SU-DHL-6 (cell line): ENCODE measurements at regions not wholly inside any gene's neighbourhood (a gene's known extent, or its start where the extent isn't known, plus 50 kb on each side); places are given as distances from the start of the nearest gene placed in this dataset.
"Not testable (repeated sequence)": the region's sequence is repeated elsewhere in the genome, so short reads cannot be mapped to it uniquely, and the experiment has no call there.

Source experiments
- H2AFZ ChIP-seq: fragments of 200-600 bp; sonication (generic); 2 replicates; pipeline ENCODE4 v1.6.1; 2014; ENCODE audit warnings: low read depth, mild to moderate bottlenecking, moderate library complexity, mixed read lengths, antibody characterized with exemption, low read length; ENCODE audit not compliant: severe bottlenecking
- H3F3A ChIP-seq: fragments of 200-600 bp; shearing (Covaris generic); 2 replicates; pipeline ENCODE4 v1.6.0; 2016; ENCODE audit warnings: antibody characterized with exemption, mild to moderate bottlenecking; ENCODE audit not compliant: insufficient read depth
- H3K27ac ChIP-seq: fragments of 200-600 bp; sonication (generic); 2 replicates; pipeline ENCODE4 v1.5.1; 2016; ENCODE audit warnings: low read depth, mild to moderate bottlenecking, low read length, moderate library complexity, mixed read lengths
- H3K27me3 ChIP-seq: fragments of 200-600 bp; sonication (generic), shearing (Covaris generic); 2 replicates; pipeline ENCODE4 v1.6.0; 2014; ENCODE audit warnings: mild to moderate bottlenecking, low read length
- H3K36me3 ChIP-seq: fragments of 200-600 bp; sonication (generic); 2 replicates; pipeline ENCODE4 v1.6.1; 2014; ENCODE audit warnings: mild to moderate bottlenecking, low read length, mixed read lengths
- H3K4me2 ChIP-seq: fragments of 300-600, 200-600 bp; shearing (Covaris generic), sonication (generic); 2 replicates; pipeline ENCODE4 v1.6.0; 2014; ENCODE audit warnings: low read length, low read depth, mild to moderate bottlenecking; ENCODE audit not compliant: poor library complexity, severe bottlenecking
- H3K4me3 ChIP-seq: fragments of 200-600 bp; sonication (generic); 2 replicates; pipeline ENCODE4 v1.5.1; 2014; ENCODE audit warnings: antibody characterized with exemption, low read length, mild to moderate bottlenecking, mixed read lengths; ENCODE audit not compliant: insufficient read depth, poor library complexity, severe bottlenecking
- H3K79me2 ChIP-seq: fragments of 200-600 bp; sonication (generic); 2 replicates; pipeline ENCODE4 v1.6.1; 2014; ENCODE audit warnings: mild to moderate bottlenecking, low read length, moderate library complexity; ENCODE audit not compliant: insufficient read depth
- H3K9ac ChIP-seq: fragments of 200-600 bp; sonication (generic); 2 replicates; pipeline ENCODE4 v1.7.0; 2014; ENCODE audit warnings: mild to moderate bottlenecking, low read length
- H3K9me2 ChIP-seq: fragments of 200-600 bp; sonication (generic); replicated peaks from 2 replicates; pipeline ENCODE4 v1.6.1; 2014; ENCODE audit warnings: low read length; ENCODE audit not compliant: insufficient read depth
- H3K9me3 ChIP-seq: fragments of 200-600 bp; sonication (generic); 2 replicates; pipeline ENCODE4 v1.6.1; 2014; ENCODE audit warnings: low read length, mixed read lengths; ENCODE audit not compliant: insufficient read depth
- H4K20me1 ChIP-seq: fragments of 200-600 bp; sonication (generic); 2 replicates; pipeline ENCODE4 v1.6.1; 2014; ENCODE audit warnings: low read depth, mild to moderate bottlenecking, antibody characterized with exemption, low read length, moderate library complexity, mixed read lengths
- CTCF ChIP-seq: fragments of 200-600 bp; sonication (generic); IDR thresholded peaks from one replicate; pipeline ENCODE4 v1.5.1; 2017; ENCODE audit warnings: antibody characterized with exemption, mild to moderate bottlenecking, low read length, moderate library complexity; ENCODE audit not compliant: insufficient read depth, poor library complexity, severe bottlenecking
- EZH2phosphoT487 ChIP-seq: fragments of 200-600 bp; sonication (generic), shearing (Covaris generic); conservative IDR thresholded peaks from 2 replicates; pipeline ENCODE4 v1.6.1; 2018; ENCODE audit warnings: mild to moderate bottlenecking, antibody characterized with exemption, low read length, moderate library complexity, mixed read lengths

GRCh38 chr10:45243261-45243660 is 72.1 kb downstream of the OR13A1 start:
- no peak overlapping the region for H2AFZ ChIP-seq

DNA sequence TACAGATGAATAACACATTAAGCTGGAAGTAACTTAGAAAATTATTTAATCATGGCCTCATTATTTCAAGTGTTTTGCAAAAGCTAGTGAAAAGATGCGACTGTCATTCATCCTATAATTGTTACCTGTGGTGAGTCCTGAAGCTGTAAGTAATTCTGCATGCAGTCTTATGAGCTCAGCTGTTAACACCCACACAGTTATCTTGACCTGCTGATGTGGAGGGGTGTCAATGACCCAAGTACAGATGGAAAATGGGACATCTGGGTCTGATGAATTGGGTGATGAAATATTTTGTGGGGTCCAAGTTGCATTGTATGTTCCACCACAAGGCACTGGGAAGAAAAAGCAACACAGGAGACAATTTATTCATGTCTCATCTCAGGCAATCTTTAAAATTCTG is 68.9 kb downstream of the OR13A1 start:
- H3K36me3 ChIP-seq = no peaks in the 10 kb centered on the region
- no peaks in the 10 kb centered on the region for H3K9me3 ChIP-seq
- TF ChIP-seq EZH2phosphoT487 = no peak
- TF ChIP-seq CTCF = no peak
- H3K9ac ChIP-seq = no peak overlapping the region
- no peak overlapping the region for H3K27ac ChIP-seq
- H3K9me2 ChIP-seq = no peaks in the 10 kb centered on the region
- H3F3A ChIP-seq = peaks cover 10% of the 10 kb centered on the region; the same call in 1 of the 2 replicates
- no peaks in the 10 kb centered on the region for H3K79me2 ChIP-seq
- H4K20me1 ChIP-seq = no peaks in the 10 kb centered on the region
- no peak overlapping the region for H3K4me3 ChIP-seq
- H2AFZ ChIP-seq = no peak overlapping the region
- H3K27me3 ChIP-seq = no peaks in the 10 kb centered on the region
- no peak overlapping the region for H3K4me2 ChIP-seq

More at GRCh38 chr10:45243261-45243660, 72.1 kb downstream of the OR13A1 start:
- Histone ChIP-seq H4K20me1 (no peaks in the 10 kb centered on the region), H3K36me3 (no peaks in the 10 kb centered on the region), H3K9ac (no peak overlapping the region), H3K27ac (no peak overlapping the region), H3K79me2 (no peaks in the 10 kb centered on the region), H3K4me2 (no peak overlapping the region), H3F3A (no peaks in the 10 kb centered on the region), H3K9me3 (no peaks in the 10 kb centered on the region), H3K4me3 (no peak overlapping the region), H3K9me2 (no peaks in the 10 kb centered on the region), H3K27me3 (no peaks in the 10 kb centered on the region)
- TF ChIP-seq EZH2phosphoT487 (no peak), CTCF (no peak)

GRCh38 chr10:45249978-45250693 is 65.3 kb downstream of the OR13A1 start:
- Histone ChIP-seq H3K9me3 (no peaks in the 10 kb centered on the region), H4K20me1 (no peaks in the 10 kb centered on the region), H3K4me2 (peak overlapping the region; percentile 76), H3K9ac (peak overlapping the region; percentile 38), H3K79me2 (no peaks in the 10 kb centered on the region), H3F3A (peaks cover 21% of the 10 kb centered on the region), H3K27me3 (no peaks in the 10 kb centered on the region), H3K36me3 (no peaks in the 10 kb centered on the region), H2AFZ (peak overlapping the region; percentile 82), H3K9me2 (no peaks in the 10 kb centered on the region), H3K27ac (peak overlapping the region; percentile 90), H3K4me3 (peak overlapping the region; percentile 48)
- peak; percentile 27 for TF ChIP-seq CTCF
- TF ChIP-seq EZH2phosphoT487 = no peak

DNA sequence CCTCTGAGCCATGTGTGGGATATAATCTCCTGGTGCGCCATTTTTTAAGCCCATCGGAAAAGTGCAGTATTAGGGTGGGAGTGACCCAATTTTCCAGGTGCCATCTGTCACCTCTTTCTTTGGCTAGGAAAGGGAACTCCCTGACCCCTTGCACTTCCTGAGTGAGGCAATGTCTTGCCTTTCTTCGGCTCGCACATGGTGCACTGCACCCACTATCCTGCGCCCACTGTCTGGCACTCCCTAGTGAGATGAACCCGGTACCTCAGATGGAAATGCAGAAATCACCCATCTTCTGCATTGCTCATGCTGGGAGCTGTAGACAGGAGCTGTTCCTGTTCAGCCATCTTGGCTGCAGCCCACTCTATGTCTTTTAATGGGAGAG is 64.7 kb downstream of the OR13A1 start:
- H2AFZ ChIP-seq = peak overlapping the region; percentile 82
- not testable (repeated sequence) for H4K20me1 ChIP-seq, H3K9me2 ChIP-seq, H3K27me3 ChIP-seq, H3K36me3 ChIP-seq, H3K9me3 ChIP-seq, H3K79me2 ChIP-seq
- H3K27ac ChIP-seq = peak overlapping the region; percentile 90
- H3F3A ChIP-seq = peaks cover 21% of the 10 kb centered on the region
- peak overlapping the region; percentile 38 for H3K9ac ChIP-seq
- H3K4me2 ChIP-seq = peak overlapping the region; percentile 76
- peak overlapping the region; percentile 48 for H3K4me3 ChIP-seq
